Stromal cell of bone marrow (primary cell): ENCODE measurements at regions not wholly inside any gene's neighbourhood (a gene's known extent, or its start where the extent isn't known, plus 50 kb on each side); places are given as distances from the start of the nearest gene placed in this dataset.
A peak's percentile ranks its signal among the peaks of the same experiment; 100 is the strongest.
"Not testable (repeated sequence)": the region's sequence is repeated elsewhere in the genome, so short reads cannot be mapped to it uniquely, and the experiment has no call there.

Experiments
- DNase-seq: peaks from one replicate; pipeline ENCODE4 v3.0.0-alpha.2; 2012; ENCODE audit warnings: low read depth

DNA sequence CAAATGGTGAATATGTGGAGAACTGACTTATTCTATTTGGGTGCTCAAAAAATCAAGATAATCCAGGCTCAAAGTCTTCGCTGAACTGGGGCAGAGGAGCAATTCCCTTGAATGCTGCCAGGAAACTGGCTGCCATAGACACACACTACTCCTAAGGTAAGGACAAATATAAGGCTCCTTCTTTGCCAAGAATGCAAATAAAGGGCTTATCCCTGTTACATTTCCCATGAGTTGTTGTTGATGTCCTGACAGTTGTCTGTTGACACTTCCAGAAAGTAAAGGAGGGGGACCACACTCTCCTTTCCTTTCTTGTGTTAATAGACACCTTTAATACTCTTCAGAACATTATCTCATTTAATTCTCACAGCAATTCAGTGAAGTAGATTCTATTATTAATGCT lies 212.2 kb upstream of the PTBP2 start:
- no peak for DNase-seq

DNA sequence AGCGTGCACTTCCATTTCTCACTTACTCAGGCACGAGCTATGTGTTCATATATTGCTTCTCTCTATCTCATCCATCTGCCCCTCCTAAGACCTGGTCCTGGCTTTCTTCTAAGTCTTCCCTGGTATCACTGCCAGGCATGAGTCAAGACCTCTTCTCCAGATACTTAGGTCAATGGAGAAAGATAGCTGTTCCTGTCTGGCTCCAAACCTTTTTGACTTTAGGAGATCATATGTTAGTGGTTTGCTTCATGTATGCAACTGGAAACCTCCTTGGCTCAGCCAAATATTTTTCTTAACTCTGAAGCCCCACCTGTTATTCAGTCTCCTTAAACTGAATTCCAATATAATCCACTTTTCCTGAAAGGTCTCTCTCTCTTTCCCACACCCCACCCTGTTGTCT lies 211.6 kb upstream of the PTBP2 start:
- no peak for DNase-seq

DNA sequence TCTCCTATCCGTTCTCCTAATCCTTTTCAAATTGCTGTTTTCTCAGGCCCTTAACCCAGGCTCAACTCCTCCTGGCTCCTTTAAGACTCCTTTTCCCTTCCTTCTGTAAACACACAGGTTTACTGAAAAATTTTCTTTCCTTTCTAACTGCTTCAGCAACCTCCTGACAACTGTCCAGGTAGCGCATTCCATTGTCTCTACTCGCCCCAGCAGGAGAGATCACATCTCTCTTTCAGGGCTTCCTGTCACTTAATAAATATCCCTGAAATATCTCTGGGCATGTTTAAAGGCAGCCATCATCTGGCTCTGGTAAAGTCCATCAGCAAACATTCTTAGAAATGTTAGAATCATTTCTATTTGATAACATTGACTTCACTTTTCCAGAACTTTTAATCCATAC lies 211.2 kb upstream of the PTBP2 start:
- DNase-seq = no peak

DNA sequence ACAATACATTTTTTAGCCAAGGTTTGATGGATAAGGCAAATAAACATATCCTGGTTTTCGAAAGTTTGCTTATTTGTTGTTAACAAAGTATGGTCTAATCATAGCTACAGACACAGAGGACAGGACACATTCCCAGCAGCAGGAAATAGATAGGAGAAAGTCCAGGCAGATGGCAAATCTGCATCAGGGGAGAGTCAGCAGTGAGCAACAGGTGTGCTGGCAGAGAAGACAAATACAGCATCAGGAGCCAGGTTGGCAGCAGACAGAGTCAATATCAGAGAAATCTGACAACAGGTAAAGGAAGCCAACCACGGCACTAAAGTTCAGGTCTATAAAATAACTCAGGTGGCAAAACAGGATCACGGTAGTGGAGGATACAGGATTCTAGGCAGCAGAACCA lies 210.7 kb upstream of the PTBP2 start:
- no peak for DNase-seq

DNA sequence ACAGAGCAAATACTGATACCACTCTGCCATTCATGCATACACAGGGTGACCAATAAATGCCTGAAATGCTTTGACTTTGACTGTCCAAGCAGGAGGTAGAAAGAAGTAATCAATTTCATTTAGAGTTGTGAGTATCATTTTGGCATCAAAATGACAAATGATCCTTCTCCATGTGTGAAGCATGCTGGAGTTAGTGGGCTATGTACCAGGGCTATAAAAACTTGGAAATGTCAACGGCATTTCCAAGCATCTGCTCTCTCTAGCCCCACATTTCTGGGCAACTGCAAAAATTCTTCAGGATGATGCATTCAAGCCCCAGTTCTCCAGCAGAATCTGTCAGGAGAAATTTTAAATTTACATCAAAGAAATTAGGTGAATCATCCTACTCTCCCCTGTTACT lies 208.4 kb upstream of the PTBP2 start:
- no peak for DNase-seq

DNA sequence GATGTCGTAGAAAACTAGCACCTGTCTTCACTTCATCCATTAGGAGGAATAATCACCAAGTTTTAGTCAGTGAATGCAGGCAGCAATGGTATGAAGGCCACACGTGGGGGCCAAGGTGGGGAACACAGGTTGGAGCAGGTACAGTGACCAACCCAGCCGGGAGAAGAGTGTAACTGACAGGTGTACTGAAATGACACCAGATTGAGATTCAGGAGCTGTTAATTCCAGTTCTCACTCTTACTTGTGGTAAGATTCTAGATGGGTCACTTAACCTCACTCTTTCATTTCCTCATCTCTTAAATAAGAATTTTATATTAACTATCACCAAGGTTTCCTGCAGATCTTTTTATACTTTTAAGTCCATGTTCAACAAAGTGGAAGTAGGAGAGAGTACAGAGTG lies 206.2 kb upstream of the PTBP2 start:
- DNase-seq = no peak

DNA sequence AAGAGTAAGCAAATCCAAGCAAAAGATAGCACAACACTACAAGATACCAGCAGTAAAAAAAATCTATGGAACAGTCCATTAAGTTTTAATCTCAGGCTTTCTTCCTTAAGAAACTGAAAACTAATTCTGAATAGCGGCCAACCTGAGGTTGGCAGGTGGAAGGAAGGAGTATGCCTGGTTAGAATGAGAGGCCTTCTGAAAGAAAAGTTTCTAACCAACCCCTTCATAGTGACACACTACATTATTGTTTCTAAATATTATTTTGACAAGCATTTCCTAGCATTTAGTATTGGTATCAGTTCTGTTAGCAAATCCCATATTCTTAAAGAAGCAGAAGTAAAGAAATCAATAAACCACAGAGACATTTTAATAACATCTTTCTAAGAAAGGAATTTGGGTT lies 205.7 kb upstream of the PTBP2 start:
- no peak for DNase-seq

DNA sequence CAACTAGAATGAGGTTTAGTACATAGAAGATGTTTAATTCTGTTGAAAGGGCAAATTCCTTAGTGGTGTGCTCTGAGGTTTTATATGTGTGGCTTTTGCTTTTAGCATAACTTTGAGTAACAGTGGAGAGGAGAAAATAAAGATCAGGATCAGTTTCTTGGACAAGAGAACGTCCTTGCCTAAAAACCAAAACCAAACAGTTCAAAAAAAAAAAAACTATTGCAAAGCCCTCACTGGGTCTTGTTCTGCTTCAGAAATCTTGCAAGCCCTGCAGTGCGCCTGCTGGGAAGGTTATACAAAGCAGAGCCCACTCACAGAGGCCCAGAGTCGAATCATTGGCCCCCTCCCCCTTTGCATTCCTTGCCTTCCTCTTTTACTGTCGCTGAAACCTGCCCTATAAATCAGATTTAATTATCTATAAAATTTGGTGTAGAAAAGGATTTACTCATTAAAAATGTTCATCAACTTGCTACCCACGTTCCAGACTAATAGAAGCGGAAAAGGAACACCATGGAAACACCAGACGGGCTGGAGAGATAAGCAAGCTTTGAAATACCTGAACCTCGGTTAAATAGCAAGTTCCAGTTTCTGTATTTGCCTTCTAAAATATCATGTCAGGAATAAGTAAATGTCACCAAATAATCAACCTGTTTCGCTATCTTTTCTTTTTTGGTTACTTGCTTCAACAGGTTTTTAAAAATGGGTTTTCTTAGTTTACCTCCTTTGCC lies 201.6 kb upstream of the PTBP2 start:
- DNase-seq = no peak

DNA sequence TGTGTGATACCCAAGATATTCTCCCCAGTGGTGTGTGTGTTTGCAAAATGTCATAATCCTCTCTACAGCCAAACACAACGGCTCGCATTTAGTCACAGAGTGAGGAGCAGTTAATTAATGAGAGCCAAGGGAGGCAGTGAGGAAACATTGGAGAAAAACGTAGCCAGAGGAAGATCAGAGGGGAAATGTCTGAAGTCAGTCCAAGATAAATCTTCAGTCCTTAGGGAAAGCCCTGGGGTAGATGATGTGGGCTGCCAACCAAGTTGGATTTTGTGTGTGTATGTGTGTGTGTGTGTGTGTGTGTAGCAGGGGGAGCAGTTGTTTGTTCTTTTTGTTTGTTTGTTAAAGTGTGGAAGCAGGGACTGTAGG lies 201.0 kb upstream of the PTBP2 start:
- no peak for DNase-seq

DNA sequence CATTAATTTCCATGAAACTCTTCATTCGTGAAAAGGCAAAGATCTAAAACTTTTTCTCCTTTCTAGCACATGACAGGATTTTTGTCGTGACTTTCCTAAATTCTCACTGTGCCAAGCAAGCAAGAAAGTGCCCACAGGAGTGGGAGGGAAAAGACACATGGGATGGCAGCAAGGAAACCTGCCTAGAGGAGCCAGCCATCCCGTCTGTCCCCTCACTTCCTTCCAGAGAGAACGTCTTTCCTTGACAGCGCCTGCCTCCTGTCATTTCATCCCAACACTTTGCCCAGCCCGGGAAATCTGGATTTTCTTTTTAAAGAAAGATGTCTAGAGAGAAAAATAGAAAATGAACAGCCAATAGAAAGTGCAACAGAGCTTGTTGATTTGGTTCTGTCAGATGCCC lies 200.6 kb upstream of the PTBP2 start:
- DNase-seq = no peak

DNA sequence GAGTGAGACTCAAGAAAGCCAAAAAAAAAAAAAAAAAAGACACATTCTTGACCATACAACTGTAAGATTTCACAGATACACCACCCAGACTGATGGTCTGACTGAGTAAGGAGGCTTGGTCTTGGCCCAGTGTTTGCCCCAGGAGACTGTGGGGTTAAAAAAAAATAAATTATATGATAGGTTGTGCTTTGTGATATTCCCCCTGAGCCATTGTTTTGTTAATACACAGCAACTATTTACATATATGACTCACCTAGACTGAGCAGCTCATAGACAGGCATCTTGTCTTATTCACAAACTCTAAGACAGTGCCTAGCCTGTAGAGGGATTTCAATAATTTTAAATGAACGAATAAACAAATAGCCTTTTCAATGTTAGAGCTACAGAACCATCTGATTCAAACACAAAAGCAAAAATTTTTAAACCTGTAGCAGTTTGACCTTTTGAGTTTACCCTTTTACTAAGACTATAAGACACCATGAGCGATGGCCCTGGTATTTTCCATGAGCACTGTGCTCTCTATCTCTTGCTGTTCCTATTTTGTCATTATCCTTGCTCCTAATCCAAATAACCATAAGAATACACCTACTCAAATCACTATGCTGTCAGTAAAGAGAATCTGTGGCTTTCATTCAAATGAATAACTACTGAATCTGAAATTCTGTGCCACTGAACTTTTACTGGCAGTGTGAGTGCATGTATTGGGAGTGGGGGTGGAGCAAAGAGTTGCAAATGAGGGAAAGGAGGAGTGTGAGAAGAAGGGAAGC lies 199.4 kb upstream of the PTBP2 start:
- DNase-seq = no peak

DNA sequence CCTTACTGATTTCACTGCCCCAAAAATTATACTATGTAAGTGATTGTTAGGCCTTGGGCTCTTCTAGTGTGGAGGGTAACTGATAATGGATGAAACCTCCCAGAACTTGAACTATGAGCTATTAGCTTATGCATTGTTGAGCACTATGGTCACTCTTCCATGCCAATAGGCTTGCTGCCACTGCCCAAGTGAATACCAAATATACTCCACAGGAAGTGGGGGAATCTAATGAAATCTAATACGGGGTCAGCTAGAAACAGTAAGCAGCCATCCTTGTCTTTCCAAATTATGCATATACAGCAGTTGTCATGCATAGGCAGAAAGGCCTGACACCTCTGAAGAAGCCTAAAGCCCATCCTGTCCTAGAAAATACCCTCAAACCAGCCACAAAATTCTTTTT lies 198.7 kb upstream of the PTBP2 start:
- no peak for DNase-seq

DNA sequence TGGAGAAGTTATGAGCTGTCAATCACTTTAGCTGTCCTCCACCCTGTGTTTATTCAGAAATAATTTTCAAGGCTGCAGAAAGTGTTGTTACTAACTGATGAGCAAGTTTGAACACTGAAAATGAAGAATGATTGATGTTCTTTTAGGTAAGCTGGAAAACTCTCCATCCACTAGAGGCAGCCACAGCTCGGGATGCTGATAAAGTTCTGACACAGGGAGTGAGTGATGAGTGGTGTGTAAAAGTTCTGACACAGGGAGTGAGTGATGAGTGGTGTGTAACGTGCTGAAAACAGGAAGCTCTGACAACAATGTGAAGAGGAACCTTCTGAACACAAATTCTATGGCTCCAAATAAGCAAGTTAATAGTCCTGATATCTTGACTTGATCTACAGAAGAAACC lies 197.5 kb upstream of the PTBP2 start:
- DNase-seq = no peak

DNA sequence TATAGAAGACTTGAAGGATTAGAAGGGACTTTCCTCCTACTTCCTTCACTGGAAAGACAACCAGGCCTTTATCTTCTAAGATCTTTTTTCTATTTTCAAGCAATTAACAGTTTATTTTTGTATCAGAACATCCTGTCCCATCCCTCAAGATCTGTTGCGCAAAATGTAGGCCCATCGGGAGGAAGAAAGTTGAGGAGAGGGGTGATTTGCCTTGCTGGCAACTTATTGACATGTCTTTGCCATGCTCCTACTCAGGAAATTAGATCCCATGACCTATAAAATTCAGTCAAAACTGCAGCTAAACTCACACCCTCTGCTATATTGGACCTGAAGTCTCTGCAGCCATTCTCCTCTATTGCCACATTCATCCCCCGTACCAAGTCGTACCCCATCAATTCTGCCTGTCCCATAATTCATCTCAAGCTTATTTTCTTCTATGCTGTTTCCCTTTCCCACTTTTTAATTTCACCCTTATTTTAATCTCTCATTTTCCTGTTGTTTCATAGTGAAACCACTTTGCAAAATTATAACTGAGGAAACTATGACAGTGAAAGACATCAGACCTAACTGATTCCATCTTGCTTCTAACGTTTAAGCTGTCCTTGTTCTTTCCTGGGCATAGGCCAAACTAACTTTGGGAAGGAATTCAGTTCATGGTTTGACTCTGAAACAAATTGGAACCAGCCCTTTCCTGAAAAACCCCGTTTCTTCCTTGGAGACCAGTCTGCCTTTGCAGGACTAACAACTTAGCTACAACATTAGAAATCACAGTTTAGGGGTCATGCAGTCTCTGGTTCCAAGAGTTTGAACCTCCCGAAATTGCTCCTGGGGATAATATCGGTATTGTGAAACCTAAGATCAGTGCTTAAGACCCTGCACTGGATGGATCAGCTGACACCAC lies 195.7 kb upstream of the PTBP2 start:
- DNase-seq = no peak

DNA sequence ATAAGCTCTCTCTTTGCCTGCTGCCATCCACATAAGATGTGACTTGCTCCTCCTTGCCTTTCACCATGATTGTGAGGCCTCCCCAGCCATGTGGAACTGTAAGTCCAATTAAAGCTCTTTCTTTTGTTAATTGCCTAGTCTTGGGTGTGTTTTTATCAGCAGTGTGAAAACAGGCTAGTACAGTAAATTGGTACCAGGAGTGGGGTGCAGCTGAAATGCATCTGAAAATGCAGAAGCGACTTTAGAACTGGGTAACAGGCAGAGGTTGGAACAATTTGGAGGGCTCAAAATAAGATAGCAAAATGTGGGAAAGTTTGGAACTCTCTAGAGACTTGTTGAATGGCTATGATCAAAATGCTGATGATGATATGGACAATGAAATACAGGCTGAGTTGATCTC lies 192.9 kb upstream of the PTBP2 start:
- not testable (repeated sequence) for DNase-seq

DNA sequence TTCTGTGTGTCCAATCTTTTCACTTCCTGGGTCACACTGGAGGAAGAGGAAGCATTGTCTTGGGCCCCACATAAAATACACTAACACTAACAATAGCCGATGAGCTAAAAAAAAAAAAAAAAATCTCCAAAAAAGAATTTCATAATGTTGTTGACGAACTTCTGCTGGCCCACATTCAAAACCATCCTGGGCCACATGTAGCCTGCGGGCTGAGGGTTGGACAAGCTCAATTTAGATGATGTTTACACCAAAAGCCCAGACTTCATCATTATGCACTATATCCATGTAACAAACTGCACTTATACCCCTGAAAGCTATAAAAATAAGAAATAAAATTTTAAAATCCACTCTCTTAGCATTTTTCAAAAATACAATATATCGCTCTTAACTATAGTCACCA lies 187.8 kb upstream of the PTBP2 start:
- DNase-seq = no peak

DNA sequence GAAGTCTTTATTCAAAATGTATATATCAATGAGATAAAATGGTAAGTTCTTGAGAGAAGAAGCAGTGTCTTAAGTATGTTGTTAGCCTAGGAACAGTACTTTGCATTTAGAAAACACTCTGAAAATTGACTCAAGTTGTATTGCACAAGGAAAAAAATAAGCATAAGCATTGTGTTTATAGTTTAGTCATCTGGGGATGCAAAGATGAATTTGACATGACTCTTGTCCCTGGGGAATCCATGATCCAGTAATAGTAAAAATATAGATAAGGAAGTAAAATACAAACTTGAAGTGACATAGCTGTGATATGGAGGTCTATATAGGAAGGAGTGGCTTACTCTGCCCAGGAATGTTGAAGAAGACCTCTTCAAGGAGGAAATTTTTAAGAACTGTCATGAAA lies 185.0 kb upstream of the PTBP2 start:
- no peak for DNase-seq

DNA sequence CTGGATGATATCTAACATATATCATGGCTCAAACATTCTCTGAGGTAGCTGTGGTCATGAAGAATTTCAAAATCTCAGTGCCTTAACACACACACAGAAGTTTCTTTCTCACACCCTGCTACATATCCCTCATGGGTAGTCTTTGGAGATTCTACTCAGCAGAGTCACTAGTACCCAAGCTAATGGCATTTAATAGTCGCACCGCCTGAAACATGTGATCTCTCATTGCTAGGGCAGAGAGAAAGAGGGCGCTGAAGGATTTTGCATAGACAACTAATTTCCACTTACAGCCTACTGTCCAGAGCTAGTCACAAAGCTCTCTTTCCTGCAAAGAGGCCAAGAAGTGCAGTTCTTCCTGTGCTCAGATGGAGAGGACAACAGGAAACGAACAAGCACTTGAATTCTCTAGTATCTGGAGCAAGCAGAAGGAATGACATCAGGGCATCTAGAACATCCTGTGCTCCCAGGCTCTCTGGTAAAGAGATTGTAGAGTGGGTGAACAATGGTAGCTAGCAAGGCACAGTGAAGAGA lies 183.4 kb upstream of the PTBP2 start:
- DNase-seq = no peak

DNA sequence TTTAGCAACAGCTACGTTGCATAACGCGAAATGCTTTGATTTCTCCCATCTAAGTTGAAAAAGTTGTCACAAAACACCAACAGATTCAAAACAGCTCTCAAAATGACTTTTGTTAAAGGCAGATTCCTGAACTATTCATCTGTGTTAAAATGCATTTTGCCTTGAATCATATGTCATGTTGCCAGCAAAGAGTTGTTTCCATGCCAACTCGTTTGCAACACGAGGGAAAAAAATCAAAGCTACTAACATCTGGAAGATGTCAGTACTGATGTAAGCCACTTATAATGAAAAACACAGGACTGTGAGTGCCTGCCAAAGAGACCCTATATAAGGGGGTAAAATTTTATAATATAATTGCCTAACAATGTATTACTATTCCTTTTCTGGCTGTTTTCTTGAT lies 182.7 kb upstream of the PTBP2 start:
- DNase-seq = peak; percentile 93

DNA sequence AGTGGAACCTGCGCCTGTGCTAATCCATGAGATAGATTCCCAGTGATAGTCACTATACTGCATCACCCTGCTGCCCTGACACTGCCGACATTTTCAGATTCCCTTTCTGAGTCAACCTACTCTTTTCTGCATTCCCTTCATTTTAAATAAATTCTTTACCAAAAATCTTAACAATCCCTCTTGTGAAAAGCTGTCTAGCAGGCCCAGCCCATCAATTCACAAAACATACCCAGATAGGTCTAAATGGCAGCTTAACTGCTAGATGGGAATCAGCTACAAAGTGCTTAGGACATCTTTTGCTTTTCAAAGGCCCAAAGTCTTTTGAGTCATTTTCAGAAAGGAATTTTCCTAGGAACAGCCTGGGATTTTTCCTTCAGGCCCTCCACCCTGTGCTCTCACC lies 180.1 kb upstream of the PTBP2 start:
- no peak for DNase-seq

DNA sequence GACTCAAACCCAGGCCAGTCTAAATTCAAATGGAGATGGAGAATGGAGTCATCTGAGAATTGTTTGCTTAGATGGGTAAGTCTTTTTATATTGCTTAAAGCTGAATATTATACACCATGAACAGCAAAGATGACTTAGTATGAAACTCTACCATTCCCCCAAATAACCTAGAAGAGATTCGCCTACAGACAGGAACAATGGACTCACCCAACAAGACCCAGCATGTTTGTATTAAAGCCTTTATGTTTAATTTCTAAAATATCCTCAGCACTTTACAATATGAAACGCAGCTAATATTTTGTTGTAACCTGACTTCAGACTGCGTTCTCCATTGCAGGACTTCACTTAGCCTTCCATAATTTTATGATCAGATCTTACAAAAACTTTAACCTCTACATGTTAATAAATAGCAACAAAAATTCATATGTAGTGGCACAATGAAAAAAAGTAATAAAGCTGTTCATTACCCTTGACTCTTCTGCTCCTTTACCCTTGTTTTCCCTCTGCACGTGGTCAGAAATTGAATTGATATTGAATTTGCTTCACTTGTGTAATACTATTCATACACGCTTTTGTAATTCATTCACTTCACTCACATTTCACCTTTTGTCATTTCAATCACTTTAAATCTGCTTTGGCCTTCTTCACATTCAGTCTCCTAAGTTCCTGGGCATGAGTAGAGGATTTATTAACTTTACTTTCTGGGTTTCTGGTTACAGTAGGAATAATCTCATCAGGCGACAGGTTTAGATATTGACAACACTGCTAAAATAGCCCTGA lies 177.3 kb upstream of the PTBP2 start:
- no peak for DNase-seq

DNA sequence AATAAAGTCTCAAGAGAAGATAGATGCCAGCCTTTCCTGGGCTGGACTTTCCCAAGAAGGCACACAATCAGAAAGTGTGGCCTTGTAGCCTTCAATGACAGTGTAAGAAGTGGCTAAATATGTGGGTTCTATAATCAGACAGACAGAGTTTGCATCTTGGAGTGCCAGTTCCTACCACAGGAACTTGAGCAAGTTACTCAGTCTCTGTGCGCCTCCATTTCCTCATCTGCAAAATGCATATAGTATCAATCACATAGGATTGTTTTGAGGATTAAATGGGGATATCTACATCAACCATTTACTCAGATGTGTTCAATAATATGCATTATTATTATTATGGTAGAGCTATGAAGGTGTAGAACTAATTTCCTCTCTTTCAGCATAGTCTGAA lies 176.8 kb upstream of the PTBP2 start:
- no peak for DNase-seq
